Gastrocnemius medialis (tissue), 4 donors: ENCODE measurements at regions not wholly inside any gene's neighbourhood (a gene's known extent, or its start where the extent isn't known, plus 50 kb on each side); places are given as distances from the start of the nearest gene placed in this dataset.

Source experiments
- CTCF ChIP-seq, 5 experiments: fragments of 450-650 bp in 3 of 5; fragments of 200-600 bp in 2 of 5; sonication (generic) in 2 of 5; IDR thresholded peaks in 4 of 5; conservative IDR thresholded peaks in 1 of 5; 1 replicate in 4 of 5; 2 replicates in 1 of 5; pipeline ENCODE4 v1.5.1; 2016 to 2019; ENCODE audit warnings: antibody characterized with exemption in 5 of 5, mild to moderate bottlenecking in 3 of 5, moderate library complexity in 3 of 5
- POLR2A ChIP-seq, 2 donors: fragments of 450-650 bp; IDR thresholded peaks; one replicate each; pipeline ENCODE4 v1.6.1; 2017; ENCODE audit warnings: antibody characterized with exemption in 2 of 2, mild to moderate bottlenecking in 2 of 2, moderate library complexity in 2 of 2

- TF ChIP-seq POLR2A (IDR thresholded peaks at IDR 0.05) = no peak
- TF ChIP-seq CTCF (IDR thresholded peaks at IDR 0.05 in 4 of 5, conservative IDR thresholded peaks at IDR 0.05 in 1 of 5) = no peak
Observed at GRCh38 chr13:83019986-83020385, 862.3 kb downstream of the SLITRK1 start.
